Panc1 (cell line): ENCODE measurements at regions not wholly inside any gene's neighbourhood (a gene's known extent, or its start where the extent isn't known, plus 50 kb on each side); places are given as distances from the start of the nearest gene placed in this dataset.

ENCODE experiments used
- ATAC-seq: fragments of 200-7000 bp; cut with Tn5 transposase; 2 replicates; pipeline ENCODE4 v1.9.1; 2020; ENCODE audit warnings: mild to moderate bottlenecking, moderate library complexity
- BruUV-seq: library from RNA; stranded (reverse); fragments of 400-500 nt; replicated peaks from 2 replicates; lab custom pipeline; 2021; lab: Mats Ljungman, UMichigan
- CTCF ChIA-PET: fragments of 300-600 bp; sonication (Branson Sonifier 250); formaldehyde crosslinking; loops from one replicate; lab custom pipeline; 2022; ENCODE audit warnings: antibody characterized with exemption; lab: Charles Lee
- POLR2A ChIA-PET: fragments of 300-600 bp; sonication (Branson Sonifier 250); formaldehyde crosslinking; loops from one replicate; lab custom pipeline; 2022; ENCODE audit warnings: antibody characterized with exemption; lab: Charles Lee
- DNase-seq: peaks from one replicate; pipeline ENCODE4 v3.0.0-alpha.2; 2010; ENCODE audit warnings: low read depth, low spot score
- H3K27ac ChIP-seq: 2 replicates; pipeline ENCODE4 v1.5.1; 2011; ENCODE audit warnings: mild to moderate bottlenecking, low read length, inconsistent platforms
- H3K27me3 ChIP-seq: fragments of 200-500 bp; sonication (Bioruptor generic); 2 replicates; pipeline ENCODE4 v1.6.0; 2014; ENCODE audit warnings: low read length, inconsistent platforms; ENCODE audit not compliant: control insufficient read depth, insufficient read depth
- H3K36me3 ChIP-seq: fragments of 200-500 bp; sonication (Bioruptor generic); 2 replicates; pipeline ENCODE4 v1.5.1; 2014; ENCODE audit warnings: inconsistent platforms, mild to moderate bottlenecking, low read length, moderate library complexity; ENCODE audit not compliant: control insufficient read depth, insufficient read depth
- H3K4me1 ChIP-seq: 2 replicates; pipeline ENCODE4 v1.5.1; 2011; ENCODE audit warnings: inconsistent platforms, mild to moderate bottlenecking, low read length, moderate library complexity; ENCODE audit not compliant: control insufficient read depth, insufficient read depth
- H3K4me3 ChIP-seq, 2 experiments: 2 replicates each; pipeline ENCODE4 v1.5.1; 2011 to 2012; ENCODE audit warnings: low read depth in 2 of 2, low read length in 2 of 2, mild to moderate bottlenecking in 2 of 2, inconsistent platforms in 1 of 2, moderate library complexity in 1 of 2
- H3K9me3 ChIP-seq: fragments of 200-500 bp; sonication (Bioruptor generic); 2 replicates; pipeline ENCODE4 v1.5.1; 2014; ENCODE audit warnings: low read depth, mild to moderate bottlenecking, inconsistent platforms, low read length, moderate library complexity; ENCODE audit not compliant: control insufficient read depth, insufficient read depth
- POLR2AphosphoS5 ChIP-seq: IDR thresholded peaks from 2 replicates; pipeline ENCODE4 v1.6.1; 2012; ENCODE audit warnings: mild to moderate bottlenecking, low read depth, low read length, moderate library complexity
- REST ChIP-seq, 2 experiments: IDR thresholded peaks; 2 replicates each; pipeline ENCODE4 v1.6.1; 2011 to 2012; ENCODE audit warnings: low read depth in 2 of 2, control low read depth in 1 of 2, low read length in 1 of 2, mild to moderate bottlenecking in 1 of 2, moderate library complexity in 1 of 2; ENCODE audit not compliant: insufficient read depth in 1 of 2
- SIN3A ChIP-seq: IDR thresholded peaks from 2 replicates; pipeline ENCODE4 v1.6.1; 2012; ENCODE audit warnings: low read depth, mild to moderate bottlenecking, low read length, moderate library complexity, borderline replicate concordance; ENCODE audit not compliant: insufficient read depth
- TCF7L2 ChIP-seq: IDR thresholded peaks from 2 replicates; pipeline ENCODE4 v1.6.1; 2011; ENCODE audit warnings: mild to moderate bottlenecking, low read depth, low read length, inconsistent platforms
- in situ Hi-C: cut with HindIII; loops from 2 replicates; pipeline ENCODE4 v1.10.0; 2016; ENCODE audit warnings: low sequenced_read_pairs, low pct_unique_long_range_greater_than_20kb
- intact Hi-C: fragments of 100-400 bp; cut with micrococcal nuclease; formaldehyde crosslinking; loops from one replicate; pipeline ENCODE4 v1.10.0; 2022; ENCODE audit not compliant: unreplicated experiment
- TF ChIP-seq, protein P1 (sequence below): fragments of 450-650 bp; IDR thresholded peaks from 2 replicates; pipeline ENCODE4 v1.5.1; 2017; ENCODE audit warnings: mild to moderate bottlenecking

GRCh38 chr10:20668985-20669384 is 228.1 kb downstream of the NEBL start:
- H3K4me3 ChIP-seq, result no peak overlapping the region
- H3K27me3 ChIP-seq, result no peaks in the 10 kb centered on the region
- intact Hi-C loops (no loop called here), in situ Hi-C loops (no loop called here)
- H3K9me3 ChIP-seq, result no peaks in the 10 kb centered on the region
- no peak overlapping the region for H3K27ac ChIP-seq
- POLR2A ChIA-PET, result no interaction called here
- H3K36me3 ChIP-seq, result no peaks in the 10 kb centered on the region
- no peaks in the 10 kb centered on the region for H3K4me1 ChIP-seq
- CTCF ChIA-PET, result no interaction called here
- no peak for TF ChIP-seq SIN3A
- no peak for TF ChIP-seq REST (IDR thresholded peaks at IDR 0.05; ENCODE audit: insufficient read depth in 1 of 2, low read depth in 2 of 2, low read length in 1 of 2)
- no peak for TF ChIP-seq TCF7L2
- TF ChIP-seq, protein P1, sequence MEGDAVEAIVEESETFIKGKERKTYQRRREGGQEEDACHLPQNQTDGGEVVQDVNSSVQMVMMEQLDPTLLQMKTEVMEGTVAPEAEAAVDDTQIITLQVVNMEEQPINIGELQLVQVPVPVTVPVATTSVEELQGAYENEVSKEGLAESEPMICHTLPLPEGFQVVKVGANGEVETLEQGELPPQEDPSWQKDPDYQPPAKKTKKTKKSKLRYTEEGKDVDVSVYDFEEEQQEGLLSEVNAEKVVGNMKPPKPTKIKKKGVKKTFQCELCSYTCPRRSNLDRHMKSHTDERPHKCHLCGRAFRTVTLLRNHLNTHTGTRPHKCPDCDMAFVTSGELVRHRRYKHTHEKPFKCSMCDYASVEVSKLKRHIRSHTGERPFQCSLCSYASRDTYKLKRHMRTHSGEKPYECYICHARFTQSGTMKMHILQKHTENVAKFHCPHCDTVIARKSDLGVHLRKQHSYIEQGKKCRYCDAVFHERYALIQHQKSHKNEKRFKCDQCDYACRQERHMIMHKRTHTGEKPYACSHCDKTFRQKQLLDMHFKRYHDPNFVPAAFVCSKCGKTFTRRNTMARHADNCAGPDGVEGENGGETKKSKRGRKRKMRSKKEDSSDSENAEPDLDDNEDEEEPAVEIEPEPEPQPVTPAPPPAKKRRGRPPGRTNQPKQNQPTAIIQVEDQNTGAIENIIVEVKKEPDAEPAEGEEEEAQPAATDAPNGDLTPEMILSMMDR, result no peak
- TF ChIP-seq POLR2AphosphoS5, result no peak
- DNase-seq, result no peak
- no peak for ATAC-seq
- BruUV-seq, result no TSS peak

DNA sequence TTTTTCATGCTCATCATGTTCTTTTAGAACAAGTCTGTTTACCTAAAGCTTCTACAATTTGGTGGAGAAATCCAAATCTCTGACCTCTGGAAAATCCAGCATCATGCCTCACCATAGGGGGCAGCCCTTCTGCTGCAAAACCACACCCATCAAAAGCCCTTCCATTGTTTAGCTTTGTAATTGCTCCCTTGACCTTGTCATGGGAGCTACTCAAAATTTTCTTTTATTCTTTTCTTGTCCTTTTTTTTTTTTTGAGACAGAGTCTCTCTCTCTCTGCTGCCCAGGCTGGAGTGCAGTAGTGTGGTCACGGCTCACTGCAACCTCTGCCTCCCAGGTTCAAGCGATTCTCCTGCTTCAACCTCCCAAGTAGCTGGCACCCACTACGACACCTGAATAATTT is 234.4 kb downstream of the NEBL start:
- Histone ChIP-seq H3K27me3 (no peaks in the 10 kb centered on the region), H3K36me3 (no peaks in the 10 kb centered on the region), H3K4me3 (no peak overlapping the region), H3K27ac (no peak overlapping the region), H3K9me3 (no peaks in the 10 kb centered on the region), H3K4me1 (no peaks in the 10 kb centered on the region)
- ChIA-PET CTCF (no interaction called here), POLR2A (no interaction called here)
- in situ Hi-C loops, result no loop called here
- DNase-seq, result no peak
- no peak for ATAC-seq
- BruUV-seq, result no TSS peak
- TF ChIP-seq, protein P1, result no peak
- no peak for TF ChIP-seq SIN3A
- no peak for TF ChIP-seq POLR2AphosphoS5
- no peak for TF ChIP-seq TCF7L2
- no peak for TF ChIP-seq REST (IDR thresholded peaks at IDR 0.05; ENCODE audit: insufficient read depth in 1 of 2, low read depth in 2 of 2, low read length in 1 of 2)
- intact Hi-C loops, result no loop called here
